GM21447 (cell line): ENCODE measurements at regions not wholly inside any gene's neighbourhood (a gene's known extent, or its start where the extent isn't known, plus 50 kb on each side); places are given as distances from the start of the nearest gene placed in this dataset.

Experiments
- ATAC-seq: cut with Tn5 transposase; IDR thresholded peaks from one replicate; pipeline ENCODE4 v1.9.1; 2021; ENCODE audit not compliant: unreplicated experiment

DNA sequence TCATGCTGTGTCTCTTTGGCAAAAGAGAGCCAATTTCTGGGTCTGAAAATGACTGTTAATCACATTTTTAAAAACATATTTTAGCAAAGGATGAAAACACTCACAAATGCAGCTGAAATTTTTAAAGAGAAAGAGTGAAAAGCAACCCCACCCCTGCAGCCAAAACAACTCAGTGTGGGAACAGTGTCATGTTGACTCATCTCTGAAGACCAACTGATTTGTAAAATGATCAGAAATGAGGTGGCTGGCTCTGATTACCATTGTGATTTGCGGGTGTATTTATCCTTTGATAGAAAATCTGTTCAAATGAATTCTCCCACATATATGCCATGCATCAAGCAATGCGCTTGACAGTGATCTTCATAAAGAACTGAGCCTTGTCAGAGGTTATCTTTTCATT lies 287.0 kb upstream of the ESRRG start:
- ATAC-seq: no peak

DNA sequence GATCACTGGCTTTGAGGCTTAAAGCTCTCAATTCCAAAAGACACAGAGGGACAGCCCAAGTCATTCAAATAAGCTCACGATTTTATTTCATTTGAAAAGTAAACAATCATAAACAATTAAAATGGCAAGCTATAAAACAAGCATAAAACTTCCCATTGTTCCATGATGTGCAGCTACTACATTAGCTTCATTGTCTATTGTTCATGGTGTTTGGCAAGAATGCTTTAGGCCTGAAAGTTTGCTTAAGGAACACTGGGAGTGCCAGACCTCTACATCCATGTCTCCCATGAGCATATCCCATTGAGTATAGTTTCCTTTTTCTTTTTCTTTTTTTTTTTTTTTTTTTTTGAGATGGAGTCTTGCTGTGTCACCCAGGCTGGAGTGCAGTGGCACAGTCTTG lies 286.1 kb upstream of the ESRRG start:
- no peak for ATAC-seq

DNA sequence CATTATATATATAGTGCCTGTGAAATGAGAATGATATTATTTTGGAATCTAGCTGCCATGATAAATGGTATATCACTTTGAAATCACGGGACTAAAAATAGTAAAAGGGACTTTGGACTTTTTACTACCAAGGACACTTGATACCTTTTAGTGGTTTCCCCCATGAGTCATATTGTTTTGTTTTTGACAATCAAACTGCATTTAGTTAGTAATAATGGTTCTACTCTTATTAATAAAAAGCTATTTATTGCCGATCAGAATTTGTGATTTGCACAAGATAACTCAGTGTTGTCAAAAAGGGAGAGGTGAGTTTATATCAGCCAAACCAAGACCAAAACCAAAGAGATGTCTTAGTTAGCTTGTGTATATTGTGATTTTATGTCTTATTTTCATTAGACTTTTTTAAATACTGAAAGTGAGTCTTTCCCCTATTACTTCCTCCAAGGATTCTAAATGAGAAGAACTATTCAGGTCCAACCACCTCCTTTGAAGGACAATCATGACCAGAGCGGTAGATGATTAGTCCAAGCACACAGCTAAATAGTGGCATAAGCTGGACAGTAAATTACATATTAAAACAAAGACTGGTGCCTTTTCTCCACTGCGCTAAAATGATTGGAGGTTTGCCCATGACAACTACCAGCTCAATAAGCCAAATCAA lies 281.7 kb upstream of the ESRRG start:
- no peak for ATAC-seq

DNA sequence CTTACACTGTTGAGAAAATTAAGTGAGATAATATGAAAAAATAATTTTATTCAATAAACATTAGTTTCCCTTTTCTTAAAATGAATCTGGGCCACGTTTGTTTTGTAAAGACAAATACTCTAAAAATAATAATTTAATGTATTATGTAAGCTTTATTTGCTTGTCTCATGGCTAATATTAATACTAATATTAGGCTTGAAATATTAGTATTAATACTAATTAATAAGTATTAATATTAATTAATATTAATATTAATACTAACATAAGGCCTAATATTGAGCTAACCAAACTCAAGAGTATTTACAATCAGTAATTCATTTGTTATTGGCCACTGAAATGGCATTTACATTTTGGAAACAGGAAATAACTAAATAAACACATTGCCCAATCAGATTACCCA lies 280.1 kb upstream of the ESRRG start:
- no peak for ATAC-seq

DNA sequence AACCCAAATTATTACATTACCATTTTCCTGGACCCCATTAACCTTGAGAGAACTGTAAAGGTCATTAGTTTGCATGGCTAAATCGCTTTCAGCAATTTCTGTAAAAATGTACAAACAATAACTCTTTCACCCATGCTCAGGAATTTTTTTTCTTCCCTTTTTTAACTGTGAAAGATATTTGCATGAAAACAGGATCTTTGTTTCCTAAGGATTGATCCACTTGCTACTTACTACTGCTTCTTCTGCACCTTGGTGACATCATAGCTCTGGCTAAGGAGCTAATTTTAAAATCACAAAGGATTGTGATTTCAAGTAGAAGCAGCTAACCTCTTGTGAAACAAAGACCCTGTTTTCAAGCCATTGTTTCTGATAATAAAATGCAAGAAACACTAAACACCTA lies 274.6 kb upstream of the ESRRG start:
- ATAC-seq: no peak

DNA sequence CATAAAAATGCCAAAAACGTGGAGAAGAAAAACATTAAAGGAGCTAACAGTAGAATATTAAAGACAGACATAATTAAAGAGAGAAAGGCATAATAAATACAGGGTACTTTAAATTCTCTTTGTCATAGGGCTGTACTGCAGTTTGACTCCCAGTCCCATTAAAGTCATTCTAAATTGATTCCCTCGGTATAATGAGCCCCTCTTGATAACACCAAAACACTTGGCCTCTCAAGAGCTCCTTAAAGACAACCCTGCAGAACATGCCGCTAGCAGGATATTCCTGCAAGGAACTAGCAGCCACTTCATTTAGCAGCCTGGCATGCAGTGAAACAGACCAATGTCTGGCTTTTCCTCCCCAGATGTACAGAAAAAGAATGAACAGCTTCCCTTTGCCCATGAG lies 273.8 kb upstream of the ESRRG start:
- ATAC-seq: no peak

DNA sequence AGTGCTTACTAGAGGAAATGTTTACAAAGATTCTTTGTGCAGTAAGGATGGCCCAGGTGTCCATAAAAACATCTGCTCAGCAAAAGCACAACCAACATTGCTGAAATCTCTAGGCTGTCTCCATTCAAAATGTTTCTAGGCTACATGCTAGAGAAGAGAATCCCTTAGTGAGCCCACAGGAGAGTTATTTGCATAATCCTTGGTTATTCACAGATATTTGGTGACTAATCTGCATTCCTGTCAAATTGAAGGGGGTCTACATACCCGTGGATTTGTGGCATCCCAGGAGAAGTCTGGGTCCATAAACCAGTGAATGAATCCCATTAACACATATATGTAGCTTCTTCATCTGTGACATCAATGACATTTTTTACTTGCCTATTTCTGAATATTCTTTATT lies 261.3 kb upstream of the ESRRG start:
- no peak for ATAC-seq

DNA sequence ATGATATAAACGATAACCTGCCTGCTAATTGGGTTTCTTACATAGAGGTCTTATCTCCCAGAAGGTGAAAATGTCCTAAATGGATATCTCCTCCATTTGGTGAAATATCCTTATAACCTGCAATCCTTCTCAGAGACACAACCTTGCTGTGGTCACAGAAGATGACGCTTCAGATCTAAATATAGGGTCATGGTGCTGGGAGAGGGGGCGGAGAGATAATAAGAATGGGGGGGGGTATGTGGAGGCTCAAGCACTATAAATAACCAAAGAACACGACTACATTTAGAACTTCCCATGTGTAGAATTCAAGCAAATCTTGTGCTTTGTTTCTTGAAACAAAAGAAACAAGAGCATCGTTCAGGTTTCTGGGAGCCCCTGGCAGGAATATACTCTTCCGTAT lies 260.6 kb upstream of the ESRRG start:
- no peak for ATAC-seq

DNA sequence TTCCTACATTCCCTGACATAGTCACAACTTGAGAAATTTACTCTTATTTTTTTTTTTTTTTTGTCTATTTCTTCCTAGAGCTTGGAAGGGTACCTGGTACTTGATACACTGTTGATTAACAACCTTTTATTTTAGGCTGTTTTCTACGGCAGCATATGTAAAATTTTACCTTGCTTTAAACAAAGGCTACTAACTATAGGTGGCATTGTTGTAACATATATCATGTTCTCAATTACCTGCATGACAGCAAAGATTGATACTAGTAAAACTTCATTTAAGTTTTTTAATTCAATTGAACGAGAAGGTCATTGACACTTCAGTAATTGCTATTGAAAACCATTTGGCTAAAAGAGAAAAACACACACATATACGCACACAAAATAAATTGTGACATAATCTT lies 238.3 kb upstream of the ESRRG start:
- no peak for ATAC-seq

DNA sequence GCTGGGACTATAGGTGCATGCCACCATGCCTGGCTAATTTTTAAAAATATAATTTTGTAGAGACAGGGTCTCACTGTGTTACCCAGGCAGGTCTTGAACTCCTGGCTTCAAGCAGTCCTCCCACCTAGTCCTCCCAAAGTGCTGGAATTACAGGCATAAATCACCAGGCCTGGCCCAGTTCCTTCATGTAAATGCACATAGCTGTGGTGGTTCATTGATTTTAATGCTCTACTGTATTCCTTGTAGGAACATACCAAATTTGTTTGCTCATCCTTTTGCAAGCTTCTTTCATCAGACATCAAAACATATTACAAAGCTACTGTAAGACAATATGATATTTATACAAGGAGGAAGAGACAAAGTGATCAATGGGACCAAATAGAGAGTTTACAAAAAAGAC lies 237.5 kb upstream of the ESRRG start:
- ATAC-seq: no peak

DNA sequence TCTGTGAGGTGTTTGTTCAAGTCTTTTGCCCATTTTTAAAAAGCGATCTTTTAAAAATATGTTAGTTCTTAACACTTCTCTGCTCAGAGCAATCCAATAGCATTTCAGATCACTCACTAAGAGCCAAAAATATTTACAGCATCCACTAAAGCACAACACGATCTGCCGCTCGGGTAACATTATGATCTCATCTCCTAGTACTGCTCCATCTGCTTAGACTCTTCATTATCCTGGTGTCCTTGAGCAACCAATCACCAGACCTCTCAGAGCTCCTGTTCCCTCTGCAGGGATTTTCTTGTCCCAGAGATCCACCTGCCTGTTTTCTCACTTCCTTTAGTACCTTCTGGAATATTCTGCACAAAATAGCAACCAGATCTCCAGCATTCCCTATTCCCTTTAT lies 235.3 kb upstream of the ESRRG start:
- ATAC-seq: no peak

DNA sequence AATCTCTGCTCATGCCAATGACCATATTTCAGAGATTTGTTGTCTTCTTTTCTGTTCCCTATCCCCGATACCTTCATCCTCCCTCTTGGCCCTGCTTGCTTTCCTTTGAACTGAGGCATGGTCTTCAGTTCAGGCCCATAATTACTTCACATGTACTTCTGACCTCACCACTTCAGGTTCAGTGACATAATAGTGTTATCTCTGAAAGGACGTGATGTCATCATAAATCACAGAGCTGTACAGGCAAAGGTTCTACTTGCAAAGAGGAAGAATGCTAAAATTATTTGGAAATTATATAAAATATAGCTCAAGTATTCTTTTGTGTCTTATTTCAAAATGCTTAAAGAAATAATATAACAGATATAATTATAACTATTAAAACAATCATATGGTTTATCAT lies 230.3 kb upstream of the ESRRG start:
- ATAC-seq: no peak

DNA sequence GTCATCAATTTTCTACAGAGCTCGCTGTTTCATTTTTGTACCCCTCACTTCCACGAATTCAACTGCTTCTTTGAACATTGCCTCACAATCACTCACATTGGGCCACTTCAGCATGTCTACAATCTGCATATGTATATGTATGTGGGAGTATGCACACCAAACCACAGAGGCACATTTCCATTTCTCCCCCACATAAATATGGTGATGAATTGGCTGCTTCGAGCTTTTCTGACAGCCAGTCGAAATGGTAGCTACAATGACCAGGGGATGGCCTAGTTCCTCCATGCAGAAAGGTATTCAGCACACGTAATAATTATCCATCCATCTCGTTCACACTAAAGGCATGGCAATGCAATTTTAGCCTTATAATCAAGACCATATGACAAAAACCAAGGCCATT lies 229.6 kb upstream of the ESRRG start:
- ATAC-seq: no peak

DNA sequence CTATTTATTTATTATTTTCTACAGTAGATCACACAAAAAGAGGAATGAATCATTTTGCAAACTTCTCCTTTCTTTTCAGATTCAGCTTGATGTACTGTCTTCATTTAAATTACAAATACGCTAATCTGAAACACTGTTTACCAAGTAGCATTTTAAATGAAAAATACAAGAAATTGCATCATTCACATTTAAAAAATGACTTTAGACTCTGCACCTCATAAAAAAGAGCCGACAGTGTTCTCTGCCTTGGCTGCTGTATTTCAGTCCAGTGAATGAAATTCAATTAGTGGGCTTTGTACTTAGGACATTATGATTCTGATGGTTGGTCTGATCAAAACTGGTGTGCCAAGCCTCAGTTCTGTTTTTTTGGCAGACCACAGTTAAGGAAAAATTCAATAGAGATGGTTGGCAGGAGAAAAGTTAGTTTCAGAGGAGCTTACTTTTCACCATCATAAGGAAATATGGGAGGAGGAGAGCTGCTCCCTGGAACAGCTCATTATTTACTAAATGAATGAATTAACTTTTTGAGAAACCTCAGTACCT lies 222.4 kb upstream of the ESRRG start:
- ATAC-seq: no peak

DNA sequence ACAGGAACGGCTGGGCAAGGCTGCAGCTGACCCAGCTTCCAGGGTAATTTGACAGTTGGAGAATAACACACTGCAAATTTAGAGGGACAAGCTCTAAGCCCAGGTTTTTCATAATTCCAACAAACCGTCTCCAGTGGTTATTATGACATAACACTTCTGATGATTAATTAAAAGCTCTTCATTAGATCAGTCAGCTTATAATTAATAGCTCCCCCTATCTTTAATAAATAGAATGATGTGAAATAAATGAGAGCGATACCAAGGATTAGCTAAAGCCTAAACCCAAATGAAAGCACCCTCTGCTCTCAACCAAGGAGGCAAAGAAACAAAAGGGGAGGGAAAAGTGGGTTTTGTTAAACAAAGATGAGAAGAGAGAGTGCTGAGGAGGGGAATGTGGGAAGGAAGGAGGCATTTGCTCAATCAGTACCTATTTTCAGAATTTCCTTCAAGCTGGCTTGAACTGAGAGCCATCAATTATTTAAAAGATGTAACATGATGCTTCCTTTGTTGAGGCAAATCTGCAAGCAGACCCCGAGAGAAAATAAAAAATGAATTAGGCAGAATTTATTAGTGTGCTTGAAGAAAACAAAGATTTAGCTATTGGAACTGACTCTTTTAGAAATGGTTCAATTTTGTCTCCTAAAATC lies 221.8 kb upstream of the ESRRG start:
- ATAC-seq: no peak

DNA sequence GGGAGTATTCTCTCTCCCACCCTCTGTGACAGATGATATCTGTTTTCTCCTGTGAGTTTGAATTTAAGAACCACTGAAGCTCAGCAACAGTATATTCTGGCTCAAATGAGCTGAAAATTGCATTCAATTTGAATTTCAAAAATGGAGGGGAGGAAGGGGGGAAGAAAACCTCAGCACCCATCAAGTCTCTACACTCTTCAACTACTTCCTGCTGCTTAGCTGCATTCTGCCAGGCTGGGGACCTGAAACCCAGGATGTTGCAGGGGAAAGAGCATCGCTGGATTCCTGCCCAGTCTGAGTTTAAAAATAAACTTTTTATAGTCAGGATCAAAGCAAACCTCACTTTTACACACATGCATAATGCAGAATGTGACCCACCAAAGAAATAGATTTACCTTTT lies 214.3 kb upstream of the ESRRG start:
- ATAC-seq: no peak

DNA sequence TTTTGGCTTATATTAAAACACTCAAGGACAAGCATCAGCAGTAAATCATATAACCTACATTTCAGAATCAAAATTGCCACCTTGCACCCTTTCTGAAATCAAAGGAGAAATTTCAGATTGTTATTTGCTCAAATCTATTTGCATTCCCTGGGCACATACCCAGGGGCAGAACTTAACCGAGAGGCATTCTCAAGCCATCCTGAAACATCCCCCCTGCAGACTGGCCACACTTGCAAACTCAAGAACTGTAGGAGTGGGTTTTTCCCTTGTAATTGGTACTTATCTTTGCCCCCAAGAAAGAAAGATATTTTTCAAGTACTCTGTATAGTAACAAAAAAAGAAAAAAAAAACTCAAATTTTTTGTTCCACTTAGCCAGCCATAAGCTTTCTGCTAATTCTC lies 213.6 kb upstream of the ESRRG start:
- ATAC-seq: no peak

DNA sequence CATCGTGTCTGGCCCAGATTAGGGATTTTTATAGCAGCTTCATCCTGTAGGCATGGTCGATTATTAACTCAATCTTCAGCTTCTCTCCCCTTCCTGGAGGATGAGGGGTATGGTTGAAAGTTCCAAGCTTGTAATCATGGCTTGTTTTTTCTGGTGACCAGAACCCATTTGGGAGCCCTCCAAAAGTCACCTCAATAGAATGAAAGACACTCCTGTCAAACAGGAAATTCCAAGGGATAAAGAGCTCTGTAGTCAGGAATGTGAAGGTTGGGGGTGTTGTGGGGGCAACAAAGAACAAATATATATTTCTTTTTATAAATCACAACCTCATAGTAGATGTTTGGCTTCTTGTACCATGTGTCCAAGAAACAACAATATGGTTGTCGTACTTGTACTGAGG lies 212.7 kb upstream of the ESRRG start:
- ATAC-seq: no peak

DNA sequence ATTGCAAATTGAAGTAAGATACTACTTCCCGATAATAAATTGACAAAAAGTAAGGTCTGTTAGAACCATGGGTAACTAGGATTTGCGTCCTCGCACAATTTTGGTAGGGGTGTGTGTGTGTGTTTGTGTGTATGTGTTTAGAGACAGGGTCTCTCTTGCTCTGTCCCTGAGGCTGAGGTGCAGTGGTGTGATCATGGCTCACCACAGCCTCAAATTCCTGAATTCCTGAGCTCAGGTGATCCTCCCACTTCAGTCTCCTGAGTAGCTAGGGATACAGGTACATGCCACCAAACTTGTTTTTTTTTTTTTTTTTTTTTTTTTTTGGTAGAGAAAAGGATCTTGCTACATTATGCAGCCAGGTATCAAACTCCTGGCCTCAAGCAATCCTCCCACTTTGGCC lies 209.2 kb upstream of the ESRRG start:
- no peak for ATAC-seq

DNA sequence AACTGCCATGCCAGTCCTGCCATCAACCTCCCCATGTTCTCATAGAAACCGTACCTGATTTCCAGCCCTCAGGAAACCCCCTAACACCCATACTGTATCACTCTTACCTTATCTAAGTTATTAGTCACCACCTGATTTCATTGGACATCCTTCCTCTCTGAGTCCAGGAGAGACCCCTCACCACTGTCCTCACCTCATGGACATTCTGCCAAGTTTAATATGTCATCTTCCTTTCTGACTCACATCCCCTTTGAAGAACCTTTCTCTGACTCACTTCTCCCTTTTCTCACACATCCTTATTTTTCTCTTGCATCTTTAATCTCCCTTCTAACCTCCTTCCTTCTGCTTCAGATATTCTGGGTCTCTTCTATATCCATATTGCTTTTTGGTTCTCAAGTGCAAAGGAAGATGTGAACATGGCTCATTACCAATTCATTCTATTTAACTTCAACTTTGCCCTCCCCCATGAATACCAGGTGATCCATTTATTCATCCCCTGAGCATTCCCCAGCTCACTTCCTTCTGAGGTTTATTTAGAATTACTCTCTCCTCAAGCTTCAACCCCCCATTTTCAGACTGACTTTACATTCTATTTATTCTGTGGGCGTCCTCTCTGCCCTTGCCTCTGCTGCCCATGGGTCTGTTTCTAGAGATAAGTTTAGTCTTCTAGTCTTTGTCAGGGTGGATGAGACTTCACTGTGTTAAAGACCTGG lies 206.8 kb upstream of the ESRRG start:
- no peak for ATAC-seq

DNA sequence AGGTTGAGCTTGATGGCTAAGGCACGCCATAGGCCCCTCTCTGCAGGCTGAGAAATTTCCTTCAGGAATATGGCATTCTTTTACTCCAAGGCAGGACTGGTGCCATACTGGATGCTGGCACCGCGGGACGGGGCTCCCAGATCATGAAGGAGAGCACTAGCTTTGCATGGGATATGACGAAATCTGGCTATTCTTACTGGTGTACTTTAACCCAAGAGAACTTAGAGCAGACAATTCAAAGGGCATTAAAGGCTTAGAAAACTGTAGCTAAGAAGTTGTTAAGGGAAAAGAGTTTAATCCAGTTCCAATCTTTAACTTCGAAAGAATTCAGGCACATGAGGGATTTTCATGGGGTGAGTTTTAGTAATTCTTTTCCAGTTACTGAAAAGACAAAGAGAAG lies 204.4 kb upstream of the ESRRG start:
- no peak for ATAC-seq
